A549 (cell line): ENCODE measurements at regions not wholly inside any gene's neighbourhood (a gene's known extent, or its start where the extent isn't known, plus 50 kb on each side); places are given as distances from the start of the nearest gene placed in this dataset.

ENCODE experiments used
- ATAC-seq, 2 experiments: fragments of 200-7000 bp in 1 of 2; fragments of >200 bp in 1 of 2; cut with Nextera tagmentation in 1 of 2; cut with Tn5 transposase in 1 of 2; 3 replicates each; pipeline versions ENCODE4 v1.8.0 to v1.9.1; 2018 to 2020; ENCODE audit warnings: mild to moderate bottlenecking in 1 of 2, moderate library complexity in 1 of 2
- CTCF ChIA-PET: fragments of 300-600 bp; sonication (Branson Sonifier 250); formaldehyde crosslinking; extraction: SDS; loops from one replicate; lab custom pipeline; 2021; ENCODE audit warnings: antibody characterized with exemption, inconsistent platforms; lab: Yijun Ruan, JAX
- POLR2A ChIA-PET: fragments of 350-600 bp; formaldehyde crosslinking; extraction: SDS; loops from one replicate; lab custom pipeline; 2021; ENCODE audit warnings: antibody characterized with exemption, inconsistent platforms; lab: Yijun Ruan, JAX
- DNase-seq, 2 experiments: peaks; one replicate each; pipeline versions ENCODE4 v3.0.0 to v3.0.0-alpha.2; 2011 to 2016; ENCODE audit warnings: low read depth in 1 of 2, low spot score in 1 of 2
- FAIRE-seq: peaks from 2 replicates; lab custom pipeline; 2011; peaks lifted over from hg19 to GRCh38; lab: Jason Lieb, UNC
- H3K27ac ChIP-seq, 2 experiments: fragments of >200 bp; sonication (Bioruptor Twin); formaldehyde crosslinking; 3 replicates each; pipeline ENCODE4 v1.5.1; 2016 to 2017
- H3K4me1 ChIP-seq: fragments of >200 bp; sonication (Bioruptor Twin); formaldehyde crosslinking; 3 replicates; pipeline ENCODE4 v1.6.1; 2016
- H3K4me2 ChIP-seq: fragments of >200 bp; sonication (Bioruptor Twin); formaldehyde crosslinking; 3 replicates; pipeline ENCODE4 v1.6.1; 2016
- H3K4me3 ChIP-seq: fragments of >200 bp; sonication (Bioruptor Twin); formaldehyde crosslinking; 3 replicates; pipeline ENCODE4 v1.5.1; 2016
- H3K9me3 ChIP-seq: fragments of >200 bp; sonication (Bioruptor Twin); formaldehyde crosslinking; 3 replicates; pipeline ENCODE4 v1.6.1; 2016
- CBX8 ChIP-seq: fragments of 200-600 bp; sonication (generic); IDR thresholded peaks from 2 replicates; pipeline ENCODE4 v1.6.1; 2016
- CHD4 ChIP-seq: fragments of 200-600 bp; sonication (generic); IDR thresholded peaks from 2 replicates; pipeline ENCODE4 v1.6.1; 2016; ENCODE audit warnings: antibody characterized with exemption, mild to moderate bottlenecking, borderline replicate concordance
- ELK1 ChIP-seq: fragments of 150-350 bp; IDR thresholded peaks from 2 replicates; pipeline ENCODE4 v1.6.1; 2014; ENCODE audit warnings: low read depth, mild to moderate bottlenecking, low read length
- FOSL2 ChIP-seq, 2 experiments: fragments of 450-650 bp in 1 of 2; fragments of >200 bp in 1 of 2; sonication (Bioruptor Twin) in 1 of 2; formaldehyde crosslinking; IDR thresholded peaks; 2 replicates each; pipeline versions ENCODE4 v1.5.0 to v1.6.1; 2016 to 2020; ENCODE audit warnings: mild to moderate bottlenecking in 1 of 2, moderate library complexity in 1 of 2
- GATA3 ChIP-seq: IDR thresholded peaks from 2 replicates; pipeline ENCODE4 v1.6.1; 2012; ENCODE audit warnings: borderline replicate concordance
- HDAC2 ChIP-seq: fragments of 200-600 bp; sonication (generic); IDR thresholded peaks from 2 replicates; pipeline ENCODE4 v1.6.1; 2016
- HES2 ChIP-seq: fragments of >200 bp; sonication (Bioruptor Twin); formaldehyde crosslinking; IDR thresholded peaks from 2 replicates; pipeline ENCODE4 v1.6.1; 2016
- HMGXB4 ChIP-seq: fragments of 250-450 bp; sonication (Bioruptor Pico); IDR thresholded peaks from 2 replicates; pipeline ENCODE4 v1.5.0; 2021; ENCODE audit warnings: mild to moderate bottlenecking, moderate library complexity, borderline replicate concordance
- HOXB5 ChIP-seq: fragments of 250-450 bp; sonication (Bioruptor Pico); IDR thresholded peaks from 2 replicates; pipeline ENCODE4 v1.5.0; 2020; ENCODE audit warnings: mild to moderate bottlenecking, moderate library complexity
- KDM1A ChIP-seq: fragments of 200-600 bp; sonication (generic); IDR thresholded peaks from 2 replicates; pipeline ENCODE4 v1.6.1; 2016; ENCODE audit warnings: low read depth, mild to moderate bottlenecking
- KDM5A ChIP-seq: fragments of 200-600 bp; sonication (generic); IDR thresholded peaks from 2 replicates; pipeline ENCODE4 v1.6.1; 2016; ENCODE audit warnings: antibody characterized with exemption, mild to moderate bottlenecking
- MAZ ChIP-seq: fragments of 150-350 bp; IDR thresholded peaks from 2 replicates; pipeline ENCODE4 v1.6.1; 2014; ENCODE audit warnings: antibody characterized with exemption, low read depth, low read length, borderline replicate concordance
- NPAS2 ChIP-seq: fragments of 250-450 bp; sonication (Bioruptor Pico); IDR thresholded peaks from 2 replicates; pipeline ENCODE4 v1.8.0; 2022; ENCODE audit warnings: mild to moderate bottlenecking, moderate library complexity, borderline replicate concordance
- NR3C1 ChIP-seq: fragments of >200 bp; sonication (Bioruptor Twin); formaldehyde crosslinking; IDR thresholded peaks from 3 replicates; pipeline ENCODE4 v1.6.1; 2017
- PHF8 ChIP-seq: fragments of 200-600 bp; sonication (generic); IDR thresholded peaks from 2 replicates; pipeline ENCODE4 v1.6.1; 2016; ENCODE audit warnings: low read depth, mild to moderate bottlenecking, antibody characterized with exemption, moderate library complexity, borderline replicate concordance
- POLR2A ChIP-seq: IDR thresholded peaks from 2 replicates; pipeline ENCODE4 v1.6.1; 2012; ENCODE audit warnings: mild to moderate bottlenecking, low read length
- POLR2AphosphoS2 ChIP-seq: conservative IDR thresholded peaks from 2 replicates; pipeline ENCODE4 v1.6.1; 2012; ENCODE audit warnings: low read length, improper control_type of control experiment, inconsistent platforms
- RARB ChIP-seq: fragments of 250-450 bp; sonication (Bioruptor Pico); IDR thresholded peaks from 2 replicates; pipeline ENCODE4 v1.8.0; 2021; ENCODE audit warnings: mild to moderate bottlenecking, moderate library complexity
- RCOR1 ChIP-seq: fragments of 150-350 bp; IDR thresholded peaks from 2 replicates; pipeline ENCODE4 v1.6.1; 2014; ENCODE audit warnings: antibody characterized with exemption, low read length, low read depth
- USF2 ChIP-seq: fragments of 450-650 bp; IDR thresholded peaks from 2 replicates; pipeline ENCODE4 v1.6.1; 2014; ENCODE audit warnings: antibody characterized with exemption
- ZC3H11A ChIP-seq: fragments of 450-650 bp; IDR thresholded peaks from 2 replicates; pipeline ENCODE4 v1.6.1; 2014; ENCODE audit warnings: antibody characterized with exemption, mild to moderate bottlenecking
- ZFP36 ChIP-seq: fragments of 450-650 bp; IDR thresholded peaks from 2 replicates; pipeline ENCODE4 v1.6.1; 2014; ENCODE audit warnings: borderline replicate concordance; ENCODE audit not compliant: partially characterized antibody
- ZNF302 ChIP-seq: fragments of 250-450 bp; sonication (Bioruptor Pico); IDR thresholded peaks from 2 replicates; pipeline ENCODE4 v1.9.0; 2021; ENCODE audit warnings: inconsistent platforms, mild to moderate bottlenecking, moderate library complexity
- WGBS: methylation state at CpG from one replicate; pipeline ENCODE4 v1.1.6; 2017; ENCODE audit errors: missing lambda C conversion rate; 5-methylcytosine and 5-hydroxymethylcytosine counted together

- ATAC-seq = no peak
- Histone ChIP-seq H3K9me3 (no peaks in the 10 kb centered on the region), H3K4me2 (no peak overlapping the region), H3K4me3 (no peak overlapping the region), H3K4me1 (peaks cover 2% of the 10 kb centered on the region; the same call in 2 of the 3 replicates), H3K27ac (no peak overlapping the region)
- DNase-seq = no peak
- ChIA-PET CTCF (interaction anchor here (0.7 to 2.6 kb wide), 2 partner anchors 15 to 216 kb away, joined by 3 to 8 read pairs; no protein-coding TSS in a partner anchor), POLR2A (no interaction called here)
- WGBS = 0% methylated on average over 2 of the region's 2 CpGs
- no peak for FAIRE-seq
- no peak for TF ChIP-seq CBX8
- no peak for TF ChIP-seq GATA3
- no peak for TF ChIP-seq KDM5A
- TF ChIP-seq ELK1 = no peak
- TF ChIP-seq HMGXB4 (CRISPR knock-in tag) = no peak
- TF ChIP-seq HOXB5 (CRISPR knock-in tag) = no peak
- no peak for TF ChIP-seq KDM1A
- TF ChIP-seq POLR2AphosphoS2 = no peak
- TF ChIP-seq FOSL2 (IDR thresholded peaks at IDR 0.05) = no peak
- no peak for TF ChIP-seq FOSL2 (CRISPR knock-in tag; IDR thresholded peaks at IDR 0.05)
- no peak for TF ChIP-seq ZC3H11A
- no peak for TF ChIP-seq HES2
- TF ChIP-seq ZNF302 (CRISPR knock-in tag) = no peak
- no peak for TF ChIP-seq RCOR1
- TF ChIP-seq NR3C1 = no peak
Measured at GRCh38 chr16:51766739-51767138, 615.7 kb upstream of the SALL1 start.

- ATAC-seq (no peak), DNase-seq (no peak), FAIRE-seq (no peak)
- Histone ChIP-seq H3K4me1 (peaks cover 6% of the 10 kb centered on the region; the same call in 2 of the 3 replicates), H3K27ac (no peak overlapping the region; a peak in 1 of 6 replicates), H3K4me2 (no peak overlapping the region), H3K4me3 (no peak overlapping the region), H3K9me3 (no peaks in the 10 kb centered on the region)
- ChIA-PET CTCF (interaction anchor here (0.8 to 2.6 kb wide), 4 partner anchors 11 to 617 kb away, joined by 3 to 8 read pairs (median 5); no protein-coding TSS in a partner anchor), POLR2A (no interaction called here)
- WGBS = 54% methylated on average over 6 of the region's 6 CpGs
- no peak for TF ChIP-seq NPAS2 (CRISPR knock-in tag)
- TF ChIP-seq USF2 = no peak
- TF ChIP-seq PHF8 = no peak
- no peak for TF ChIP-seq KDM1A
- TF ChIP-seq POLR2A = no peak
- no peak for TF ChIP-seq RCOR1
- TF ChIP-seq NR3C1 = no peak
- TF ChIP-seq ZFP36 = no peak
- no peak for TF ChIP-seq CHD4
- no peak for TF ChIP-seq MAZ
- no peak for TF ChIP-seq GATA3
- no peak for TF ChIP-seq HDAC2
- TF ChIP-seq RARB = no peak
Measured at GRCh38 chr16:51763072-51763661, 612.1 kb upstream of the SALL1 start.
